Spleen (tissue), 11 donors: ENCODE measurements at regions not wholly inside any gene's neighbourhood (a gene's known extent, or its start where the extent isn't known, plus 50 kb on each side); places are given as distances from the start of the nearest gene placed in this dataset.
"Not testable (repeated sequence)": the region's sequence is repeated elsewhere in the genome, so short reads cannot be mapped to it uniquely, and the experiment has no call there.

Source experiments
- DNase-seq: peaks from one replicate; pipeline ENCODE4 v3.0.0-alpha.2; 2020
- H3K27ac ChIP-seq, 8 donors: fragments of 200-600 bp; sonication (generic) in 7 of 8; 1 replicate in 4 of 8; 2 replicates in 4 of 8; pipeline versions ENCODE4 v1.5.0 to v1.8.0; 2016 to 2021; ENCODE audit warnings: inconsistent platforms in 4 of 8, mild to moderate bottlenecking in 4 of 8, moderate library complexity in 1 of 8
- H3K27me3 ChIP-seq, 7 donors: fragments of 200-600 bp; sonication (generic) in 6 of 7; replicated peaks in 1 of 7; 1 replicate in 4 of 7; 2 replicates in 3 of 7; pipeline versions ENCODE4 v1.5.0 to v1.8.0; 2016 to 2021; ENCODE audit warnings: inconsistent platforms in 3 of 7, mild to moderate bottlenecking in 1 of 7
- H3K36me3 ChIP-seq, 6 donors: fragments of 200-600 bp; sonication (generic) in 5 of 6; 1 replicate in 4 of 6; 2 replicates in 2 of 6; pipeline versions ENCODE4 v1.5.0 to v1.8.0; 2016 to 2021; ENCODE audit warnings: inconsistent platforms in 2 of 6
- H3K4me1 ChIP-seq, 6 donors: fragments of 200-600 bp; sonication (generic) in 5 of 6; 1 replicate in 3 of 6; 2 replicates in 3 of 6; pipeline versions ENCODE4 v1.5.0 to v1.8.0; 2016 to 2021; ENCODE audit warnings: inconsistent platforms in 3 of 6
- H3K4me3 ChIP-seq, 8 donors: fragments of 200-600 bp; sonication (generic) in 7 of 8; 1 replicate in 4 of 8; 2 replicates in 4 of 8; pipeline versions ENCODE4 v1.5.0 to v1.8.0; 2016 to 2021; ENCODE audit warnings: inconsistent platforms in 4 of 8, mild to moderate bottlenecking in 4 of 8, moderate library complexity in 2 of 8
- H3K9me3 ChIP-seq, 8 donors: fragments of 200-600 bp; sonication (generic) in 7 of 8; 1 replicate in 4 of 8; 2 replicates in 4 of 8; pipeline versions ENCODE4 v1.5.0 to v1.8.0; 2016 to 2021; ENCODE audit warnings: inconsistent platforms in 4 of 8
- CTCF ChIP-seq, 11 experiments: fragments of 200-600 bp in 7 of 11; fragments of 450-650 bp in 4 of 11; sonication (generic) in 4 of 11; IDR thresholded peaks in 8 of 11; conservative IDR thresholded peaks in 3 of 11; 1 replicate in 7 of 11; 2 replicates in 4 of 11; pipeline versions ENCODE4 v1.4.0 to v1.8.0; 2016 to 2021; ENCODE audit warnings: antibody characterized with exemption in 11 of 11, inconsistent platforms in 4 of 11, mild to moderate bottlenecking in 1 of 11
- POLR2A ChIP-seq, 3 donors: fragments of 450-650 bp; IDR thresholded peaks; one replicate each; pipeline ENCODE4 v1.5.1; 2017; ENCODE audit warnings: antibody characterized with exemption in 3 of 3, mild to moderate bottlenecking in 1 of 3
- POLR2AphosphoS5 ChIP-seq, 3 donors: sonication (generic); formaldehyde crosslinking; IDR thresholded peaks; one replicate each; pipeline ENCODE4 v1.5.1; 2017; ENCODE audit warnings: antibody characterized with exemption in 3 of 3
- WGBS, 5 donors: extraction: QIAGEN DNeasy Blood & Tissue Kit in 3 of 5; methylation state at CpG; one replicate each; pipeline versions ENCODE4 v1.1.5 to v1.1.7; 2013 to 2018; 5-methylcytosine and 5-hydroxymethylcytosine counted together
- intact Hi-C: fragments of 100-400 bp; cut with DNase I; formaldehyde crosslinking; loops from one replicate; pipeline ENCODE4 v1.15.0; 2023; ENCODE audit warnings: low total_unique reads
- donor health status: healthy with polysubstance abuse.
- donor health status: DM: no; HTN: no; CAD: no; lungs with moderate emphysema.
- donor health status: DM: no; HTN: no; CAD: no.
- donor health status: Bipolar disorder and iron deficiency.
- donor health status: healthy.
- donor health status: DM: no; HTN: no; CAD: no.
- donor health status: DM: yes; HTN: yes; CAD: no.

GRCh38 chr7:14988941-14989340, 86.4 kb upstream of the DGKB start:
- TF ChIP-seq POLR2A (IDR thresholded peaks at IDR 0.05) (no peak), CTCF (IDR thresholded peaks at IDR 0.05 in 8 of 11, conservative IDR thresholded peaks at IDR 0.05 in 3 of 11) (no peak), POLR2AphosphoS5 (IDR thresholded peaks at IDR 0.05) (no peak)
- no peaks in the 10 kb centered on the region for H3K36me3 ChIP-seq
- H3K27me3 ChIP-seq = no peaks in the 10 kb centered on the region

DNA sequence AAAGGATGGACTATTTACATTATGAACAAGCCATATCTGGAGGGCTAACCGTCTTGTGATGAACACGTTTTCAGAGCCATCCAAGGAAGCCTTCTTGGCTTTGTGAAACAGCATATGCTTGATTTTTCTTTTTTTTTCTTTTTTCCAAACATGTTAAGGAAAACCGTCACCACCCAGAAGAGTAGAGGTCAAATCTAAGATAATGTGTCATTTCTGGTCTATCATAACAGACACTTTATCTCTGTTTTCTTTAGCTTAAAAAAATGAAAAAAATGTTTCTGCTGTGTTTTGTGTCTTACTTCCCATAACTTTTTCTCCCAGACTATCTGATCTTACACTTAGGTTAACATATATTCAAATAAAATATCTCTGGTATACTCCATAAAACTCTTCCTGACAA, 76.1 kb upstream of the DGKB start:
- H3K4me1 ChIP-seq = no peaks in the 10 kb centered on the region
- DNase-seq = no peak
- intact Hi-C loops = no loop called here
- no peaks in the 10 kb centered on the region for H3K36me3 ChIP-seq
- H3K27ac ChIP-seq = no peak overlapping the region
- no peak overlapping the region for H3K4me3 ChIP-seq
- peaks cover 0 to 6% (median 0%) of the 10 kb centered on the region in 8 donors for H3K9me3 ChIP-seq
- no peaks in the 10 kb centered on the region for H3K27me3 ChIP-seq
- TF ChIP-seq POLR2AphosphoS5 (IDR thresholded peaks at IDR 0.05) = no peak
- TF ChIP-seq POLR2A (IDR thresholded peaks at IDR 0.05) = no peak
- no peak for TF ChIP-seq CTCF (IDR thresholded peaks at IDR 0.05 in 8 of 11, conservative IDR thresholded peaks at IDR 0.05 in 3 of 11)
- WGBS, 5 donors = 73 to 91% (median 79%) methylated on average over 3 of the region's 3 CpGs

More at GRCh38 chr7:14988941-14989340, 86.4 kb upstream of the DGKB start:
- peaks cover 0 to under 1% (median 0%) of the 10 kb centered on the region in 8 donors for H3K9me3 ChIP-seq
- intact Hi-C loops = no loop called here
- no peak overlapping the region for H3K27ac ChIP-seq
- no peaks in the 10 kb centered on the region for H3K4me1 ChIP-seq
- DNase-seq = no peak
- WGBS, 5 donors = 79 to 91% (median 83%) methylated on average over 2 of the region's 2 CpGs
- H3K4me3 ChIP-seq = no peak overlapping the region

DNA sequence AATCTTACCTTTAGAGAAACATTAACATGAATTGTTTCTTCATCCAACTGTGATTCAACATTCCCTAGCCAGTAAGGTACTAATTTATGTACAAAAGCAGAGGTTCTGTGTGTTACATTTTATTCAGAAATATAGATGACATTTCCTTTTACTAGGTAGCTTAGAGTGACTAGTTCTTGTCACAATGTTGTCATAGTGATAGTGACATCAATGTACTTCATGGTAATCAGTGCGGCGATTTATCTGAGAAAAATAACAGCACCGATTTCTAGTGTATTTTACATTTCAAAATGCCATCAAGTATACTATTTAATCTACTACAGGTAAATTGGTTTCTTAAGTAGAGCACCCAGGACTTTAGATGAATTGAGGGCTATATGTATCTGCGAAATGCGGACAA, 72.1 kb upstream of the DGKB start:
- 92 to 97% (median 93%) methylated on average over 5 of the region's 5 CpGs for WGBS, 5 donors
- Histone ChIP-seq H3K36me3 (no peaks in the 10 kb centered on the region), H3K27me3 (no peaks in the 10 kb centered on the region), H3K9me3 (no peaks in the 10 kb centered on the region), H3K27ac (no peak overlapping the region), H3K4me1 (no peaks in the 10 kb centered on the region), H3K4me3 (no peak overlapping the region)
- TF ChIP-seq POLR2A (IDR thresholded peaks at IDR 0.05) (no peak), POLR2AphosphoS5 (IDR thresholded peaks at IDR 0.05) (no peak), CTCF (IDR thresholded peaks at IDR 0.05 in 8 of 11, conservative IDR thresholded peaks at IDR 0.05 in 3 of 11) (no peak)
- no peak for DNase-seq
- intact Hi-C loops = no loop called here

- Histone ChIP-seq H3K27ac (no peak overlapping the region), H3K9me3 (no peaks in the 10 kb centered on the region), H3K4me3 (no peak overlapping the region), H3K36me3 (no peaks in the 10 kb centered on the region), H3K4me1 (no peaks in the 10 kb centered on the region), H3K27me3 (no peaks in the 10 kb centered on the region)
- intact Hi-C loops = no loop called here
- TF ChIP-seq CTCF (IDR thresholded peaks at IDR 0.05 in 8 of 11, conservative IDR thresholded peaks at IDR 0.05 in 3 of 11) = no peak
- DNase-seq = no peak
- 68 to 77% (median 74%) methylated on average over 3 of the region's 3 CpGs for WGBS, 5 donors
Measured at GRCh38 chr7:14973712-14974428, 71.3 kb upstream of the DGKB start.

GRCh38 chr7:14971678-14972077, 69.1 kb upstream of the DGKB start:
- H3K9me3 ChIP-seq, H3K4me3 ChIP-seq, H3K4me1 ChIP-seq, H3K27ac ChIP-seq, H3K36me3 ChIP-seq, H3K27me3 ChIP-seq, DNase-seq, intact Hi-C loops: not testable (repeated sequence)
- WGBS, 5 donors = 55 to 74% (median 61%) methylated on average over 4 of the region's 4 CpGs

DNA sequence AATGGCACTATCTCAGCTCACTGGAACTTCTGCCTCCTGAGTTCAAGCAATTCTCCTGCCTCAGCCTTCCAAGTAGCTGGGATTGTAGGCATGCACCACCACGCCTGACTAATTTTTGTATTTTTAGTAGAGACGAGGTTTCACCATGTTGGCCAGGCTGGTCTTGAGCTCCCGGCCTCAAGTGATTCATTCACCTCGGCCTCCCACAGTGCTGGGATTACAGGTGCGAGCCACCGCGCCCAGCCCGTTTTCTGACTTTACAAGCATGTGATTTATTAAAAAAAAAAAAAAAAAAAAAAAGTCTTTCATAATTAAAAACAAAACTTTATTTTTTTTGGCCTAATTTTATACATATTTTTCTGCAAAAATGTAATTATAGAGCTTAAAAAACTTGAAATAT, 64.8 kb upstream of the DGKB start:
- H3K36me3 ChIP-seq, DNase-seq, H3K4me1 ChIP-seq, H3K4me3 ChIP-seq, intact Hi-C loops, H3K27me3 ChIP-seq, H3K9me3 ChIP-seq, H3K27ac ChIP-seq: not testable (repeated sequence)
- WGBS, 5 donors = 90 to 94% (median 92%) methylated on average over 8 of the region's 8 CpGs
